IMR-90 (cell line): ENCODE measurements at regions not wholly inside any gene's neighbourhood (a gene's known extent, or its start where the extent isn't known, plus 50 kb on each side); places are given as distances from the start of the nearest gene placed in this dataset.
A peak's percentile ranks its signal among the peaks of the same experiment; 100 is the strongest.

Source experiments
- ATAC-seq: fragments of 200-7000 bp; cut with Tn5 transposase; 2 replicates; pipeline ENCODE4 v1.9.1; 2020; ENCODE audit warnings: low read depth, mild to moderate bottlenecking, moderate library complexity
- BruUV-seq: library from RNA; stranded (reverse); fragments of 400-500 nt; replicated peaks from 2 replicates; lab custom pipeline; 2021; lab: Mats Ljungman, UMichigan
- CTCF ChIA-PET: fragments of 300-600 bp; formaldehyde crosslinking; extraction: SDS; loops from one replicate; lab custom pipeline; 2021; ENCODE audit warnings: antibody characterized with exemption; lab: Yijun Ruan, JAX
- POLR2A ChIA-PET: fragments of 300-600 bp; sonication (Branson Sonifier 250); formaldehyde crosslinking; loops from one replicate; lab custom pipeline; 2022; ENCODE audit warnings: antibody characterized with exemption; ENCODE audit not compliant: unreplicated experiment; lab: Charles Lee
- DNase-seq: peaks from one replicate; pipeline ENCODE4 v3.0.0; 2013
- H2AFZ ChIP-seq: replicated peaks from 2 replicates; pipeline ENCODE3; 2013; ENCODE audit warnings: low read length, mild to moderate bottlenecking; ENCODE audit not compliant: poor library complexity
- H2AK5ac ChIP-seq: 2 replicates; pipeline ENCODE4 v1.6.1; 2013; ENCODE audit warnings: low read depth, low read length, inconsistent platforms
- H2AK9ac ChIP-seq: replicated peaks from 2 replicates; pipeline ENCODE3; 2013; ENCODE audit warnings: mild to moderate bottlenecking, low read depth, low read length, moderate library complexity; ENCODE audit not compliant: poor library complexity
- H2BK120ac ChIP-seq: 2 replicates; pipeline ENCODE4 v1.6.1; 2013; ENCODE audit warnings: low read depth, low read length, inconsistent platforms
- H2BK15ac ChIP-seq: 3 replicates; pipeline ENCODE4 v1.6.1; 2013; ENCODE audit warnings: low read depth, low read length, inconsistent platforms
- H2BK20ac ChIP-seq: 2 replicates; pipeline ENCODE4 v1.6.1; 2013; ENCODE audit warnings: low read depth, mild to moderate bottlenecking, inconsistent platforms, low read length, moderate library complexity
- H2BK5ac ChIP-seq: 2 replicates; pipeline ENCODE4 v1.6.1; 2013; ENCODE audit warnings: mild to moderate bottlenecking, low read depth, low read length, inconsistent platforms; ENCODE audit not compliant: poor library complexity, severe bottlenecking
- H3K14ac ChIP-seq: replicated peaks from 2 replicates; pipeline ENCODE4 v1.6.1; 2013; ENCODE audit warnings: low read depth, low read length, inconsistent platforms
- H3K18ac ChIP-seq: 2 replicates; pipeline ENCODE4 v1.6.1; 2013; ENCODE audit warnings: low read depth, low read length, control low read depth
- H3K23ac ChIP-seq: 2 replicates; pipeline ENCODE4 v1.6.1; 2013; ENCODE audit warnings: low read depth, low read length, inconsistent platforms
- H3K27ac ChIP-seq: 2 replicates; pipeline ENCODE4 v1.5.1; 2013; ENCODE audit warnings: mild to moderate bottlenecking, control low read depth, low read length; ENCODE audit not compliant: insufficient read depth
- H3K27me3 ChIP-seq: 2 replicates; pipeline ENCODE4 v1.6.1; 2013; ENCODE audit warnings: low read length; ENCODE audit not compliant: control insufficient read depth, insufficient read depth
- H3K36me3 ChIP-seq: 2 replicates; pipeline ENCODE4 v1.6.1; 2013; ENCODE audit warnings: low read length, mixed read lengths; ENCODE audit not compliant: control insufficient read depth, insufficient read depth
- H3K4ac ChIP-seq: 2 replicates; pipeline ENCODE4 v1.6.1; 2013; ENCODE audit warnings: low read depth, low read length, inconsistent platforms
- H3K4me1 ChIP-seq: 2 replicates; pipeline ENCODE4 v1.6.1; 2013; ENCODE audit warnings: low read length, mixed read lengths; ENCODE audit not compliant: control insufficient read depth, insufficient read depth
- H3K4me2 ChIP-seq: 2 replicates; pipeline ENCODE4 v1.6.1; 2013; ENCODE audit warnings: low read depth, mild to moderate bottlenecking, control low read depth, low read length, moderate library complexity
- H3K4me3 ChIP-seq: 2 replicates; pipeline ENCODE4 v1.5.1; 2013; ENCODE audit warnings: low read depth, mild to moderate bottlenecking, control low read depth, low read length, moderate library complexity; ENCODE audit not compliant: insufficient read depth
- H3K56ac ChIP-seq: 2 replicates; pipeline ENCODE4 v1.6.1; 2013; ENCODE audit warnings: low read length, inconsistent platforms; ENCODE audit not compliant: insufficient read depth; ENCODE audit errors: extremely low read depth
- H3K79me1 ChIP-seq, 2 experiments: 2 replicates each; pipeline ENCODE4 v1.6.1; 2013; ENCODE audit warnings: low read length in 2 of 2, inconsistent platforms in 1 of 2, low read depth in 1 of 2
- H3K9ac ChIP-seq: 2 replicates; pipeline ENCODE4 v1.6.1; 2013; ENCODE audit warnings: low read depth, low read length, control low read depth
- H3K9me1 ChIP-seq: 2 replicates; pipeline ENCODE4 v1.6.1; 2013; ENCODE audit warnings: low read length, inconsistent platforms; ENCODE audit not compliant: insufficient read depth
- H3K9me3 ChIP-seq: 2 replicates; pipeline ENCODE4 v1.6.1; 2013; ENCODE audit warnings: low read length; ENCODE audit not compliant: control insufficient read depth, insufficient read depth
- H4K20me1 ChIP-seq: 2 replicates; pipeline ENCODE4 v1.6.1; 2013; ENCODE audit warnings: low read length, inconsistent platforms; ENCODE audit not compliant: insufficient read depth
- H4K5ac ChIP-seq: 2 replicates; pipeline ENCODE4 v1.6.1; 2013; ENCODE audit warnings: mild to moderate bottlenecking, low read depth, low read length, control low read depth
- H4K8ac ChIP-seq, 2 experiments: 2 replicates each; pipeline ENCODE4 v1.6.1; 2013; ENCODE audit warnings: low read depth in 2 of 2, low read length in 2 of 2, control low read depth in 1 of 2, inconsistent platforms in 1 of 2
- H4K91ac ChIP-seq: 2 replicates; pipeline ENCODE4 v1.6.1; 2013; ENCODE audit warnings: low read depth, low read length, inconsistent platforms; ENCODE audit not compliant: insufficient read depth
- MAZ ChIP-seq: IDR thresholded peaks from 2 replicates; pipeline ENCODE4 v1.6.1; 2012; ENCODE audit warnings: low read depth, mild to moderate bottlenecking, low read length, improper control_type of control experiment, moderate library complexity, borderline replicate concordance
- NFE2L2 ChIP-seq: fragments of 150-350 bp; IDR thresholded peaks from 2 replicates; pipeline ENCODE4 v1.6.1; 2016; ENCODE audit warnings: low read depth, mild to moderate bottlenecking, low read length
- POLR2A ChIP-seq: IDR thresholded peaks from 2 replicates; pipeline ENCODE4 v1.6.1; 2012; ENCODE audit warnings: mild to moderate bottlenecking, low read depth, low read length
- RAD21 ChIP-seq: IDR thresholded peaks from 2 replicates; pipeline ENCODE4 v1.6.1; 2012; ENCODE audit warnings: low read length, improper control_type of control experiment
- WGBS, 2 experiments: methylation state at CpG; one replicate each; pipeline versions ENCODE4 v1.1.5 to v1.1.7; 2013; ENCODE audit warnings: missing lambda C conversion rate in 2 of 2; ENCODE audit not compliant: insufficient read length in 1 of 2; ENCODE audit errors: extremely low coverage in 2 of 2; 5-methylcytosine and 5-hydroxymethylcytosine counted together
- dilution Hi-C: fragments of 300-500 bp; cut with HindIII; formaldehyde crosslinking; loops from one replicate; pipeline ENCODE4 v1.14.3; 2018; ENCODE audit warnings: low sequenced_read_pairs; ENCODE audit not compliant: unreplicated experiment
- in situ Hi-C: fragments of 300-500 bp; cut with MboI; formaldehyde crosslinking; loops from 3 replicates; pipeline ENCODE4 v1.14.3; 2019; ENCODE audit warnings: low sequenced_read_pairs, inconsistent platforms, mixed read lengths
- intact Hi-C: fragments of 100-400 bp; cut with micrococcal nuclease; formaldehyde crosslinking; loops from 2 replicates; pipeline ENCODE4 v1.10.0; 2022

DNA sequence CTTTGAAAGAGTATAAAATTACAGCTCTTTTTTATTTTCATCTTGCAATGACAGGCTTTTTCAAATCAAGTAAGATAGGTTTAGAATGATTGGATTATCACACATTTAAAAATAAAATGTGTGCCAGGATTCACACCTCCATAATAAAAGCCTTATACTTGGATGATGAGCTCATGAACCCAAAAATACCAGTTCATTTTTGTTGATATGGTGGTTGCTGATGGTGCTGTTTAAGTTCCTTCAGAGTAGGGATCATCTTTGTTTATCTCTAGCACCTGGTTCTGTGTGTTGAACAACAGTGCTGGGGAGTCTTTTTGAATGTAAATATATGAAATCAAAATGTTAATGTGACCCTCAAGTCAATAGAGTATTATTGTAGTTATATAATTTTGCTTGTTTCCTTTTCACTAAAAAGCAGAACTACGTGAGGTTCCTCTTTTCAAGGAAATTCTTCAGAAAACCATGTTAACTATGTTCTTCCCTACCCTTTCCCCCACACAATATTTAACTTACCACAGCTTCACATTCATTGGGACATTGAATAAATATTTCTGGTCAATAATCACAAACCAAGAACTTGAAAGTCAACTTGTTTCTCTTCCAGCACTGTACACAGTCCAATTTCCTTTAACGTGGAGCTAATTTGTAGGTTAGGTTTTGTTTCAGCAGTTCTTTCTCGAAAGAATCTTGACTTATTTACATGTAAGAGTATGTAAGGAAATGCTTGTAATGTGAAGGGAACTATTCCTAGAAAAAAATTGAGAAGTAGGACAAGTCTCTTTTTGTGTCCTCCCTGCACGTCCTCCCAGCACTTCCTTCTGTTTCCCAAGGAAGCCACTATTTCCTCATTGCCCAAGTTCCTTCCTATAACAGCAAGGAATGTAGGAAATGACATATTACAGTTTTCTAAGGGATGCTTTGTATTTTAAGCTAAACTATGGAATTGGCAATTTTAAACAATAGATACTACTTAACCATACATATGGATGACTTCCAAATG, 945.9 kb upstream of the CITED2 start:
- DNase-seq (peak; percentile 8), ATAC-seq (peak; percentile 30; the same call in 1 of the 2 replicates)
- Histone ChIP-seq H3K27me3 (no peaks in the 10 kb centered on the region), H4K91ac (peak overlapping the region; percentile 59), H3K27ac (no peak overlapping the region), H4K5ac (peak overlapping the region; percentile 97), H4K20me1 (no peaks in the 10 kb centered on the region), H3K4me3 (no peak overlapping the region), H4K8ac (peak overlapping the region in 1 of 2 experiments; percentile 75; a peak in 2 of 4 replicates), H3K9ac (no peak overlapping the region), H2BK5ac (peak overlapping the region; percentile 66), H2AK5ac (peak overlapping the region; percentile 88; the same call in 1 of the 2 replicates), H3K23ac (peak overlapping the region; percentile 87; the same call in 1 of the 2 replicates), H3K9me1 (0 out of 2 replicates have a peak, but pooled peaks cover 2% of the 10 kb centered on the region), H3K9me3 (no peaks in the 10 kb centered on the region), H3K18ac (peak overlapping the region; percentile 97), H3K14ac (peak overlapping the region; percentile 76; the same call in 1 of the 2 replicates), H3K4me1 (peaks cover 7% of the 10 kb centered on the region), H3K4me2 (no peak overlapping the region), H2BK120ac (peak overlapping the region; percentile 89), H3K36me3 (no peaks in the 10 kb centered on the region), H2AFZ (no peak overlapping the region), H2AK9ac (no peak overlapping the region), H2BK15ac (peak overlapping the region; percentile 51; the same call in 2 of the 3 replicates), H3K4ac (peak overlapping the region; percentile 65), H2BK20ac (peak overlapping the region; percentile 94), H3K79me1 (no peaks in the 10 kb centered on the region), H3K56ac (no peak overlapping the region)
- in situ Hi-C loops (no loop called here), dilution Hi-C loops (no loop called here), intact Hi-C loops (no loop called here)
- ChIA-PET CTCF (interaction anchor here (0.8 kb wide), 1 partner anchor 370 kb away, joined by 3 read pairs; no protein-coding TSS in a partner anchor), POLR2A (interaction anchor here (0.6 to 0.7 kb wide), 2 partner anchors 364 to 439 kb away, joined by 4 to 17 read pairs; no protein-coding TSS in a partner anchor)
- TF ChIP-seq NFE2L2, result no peak
- no peak for TF ChIP-seq MAZ
- TF ChIP-seq RAD21, result no peak
- TF ChIP-seq POLR2A, result no peak
- no CpG with 5 or more reads among the region's 4 CpGs for WGBS, 2 experiments
- no TSS peak for BruUV-seq
